Mesothelial cell of epicardium (in vitro differentiated cells): ENCODE measurements at regions not wholly inside any gene's neighbourhood (a gene's known extent, or its start where the extent isn't known, plus 50 kb on each side); places are given as distances from the start of the nearest gene placed in this dataset.
"Not testable (repeated sequence)": the region's sequence is repeated elsewhere in the genome, so short reads cannot be mapped to it uniquely, and the experiment has no call there.

Source experiments
- DNase-seq, 2 experiments: peaks; one replicate each; pipeline ENCODE4 v3.0.0; 2021; ENCODE audit warnings: low spot score in 2 of 2; ENCODE audit not compliant: unreplicated experiment in 2 of 2
- H3K27ac Mint-ChIP-seq: 2 replicates; pipeline ENCODE4 v1.8.0; 2021; ENCODE audit warnings: mixed read lengths
- H3K27me3 Mint-ChIP-seq: 2 replicates; pipeline ENCODE4 v1.8.0; 2021; ENCODE audit warnings: low read depth, mixed read lengths
- H3K36me3 Mint-ChIP-seq: 2 replicates; pipeline ENCODE4 v1.8.0; 2021; ENCODE audit warnings: mixed read lengths
- H3K4me1 Mint-ChIP-seq: 2 replicates; pipeline ENCODE4 v1.8.0; 2021; ENCODE audit warnings: mixed read lengths
- H3K4me3 Mint-ChIP-seq: 2 replicates; pipeline ENCODE4 v1.8.0; 2021; ENCODE audit warnings: mild to moderate bottlenecking, moderate library complexity, mixed read lengths
- H3K9me3 Mint-ChIP-seq: 2 replicates; pipeline ENCODE4 v1.8.0; 2021; ENCODE audit warnings: mixed read lengths
- TF ChIP-seq, protein P1 (sequence below): fragments of 200-600 bp; sonication (generic); IDR thresholded peaks from one replicate; pipeline ENCODE4 v1.5.0; 2021; ENCODE audit warnings: antibody characterized with exemption; ENCODE audit not compliant: unreplicated experiment

GRCh38 chr9:22227986-22228385 is 218.6 kb upstream of the DMRTA1 start:
- H3K9me3 Mint-ChIP-seq, result peaks cover 44% of the 10 kb centered on the region
- TF ChIP-seq, protein P1, sequence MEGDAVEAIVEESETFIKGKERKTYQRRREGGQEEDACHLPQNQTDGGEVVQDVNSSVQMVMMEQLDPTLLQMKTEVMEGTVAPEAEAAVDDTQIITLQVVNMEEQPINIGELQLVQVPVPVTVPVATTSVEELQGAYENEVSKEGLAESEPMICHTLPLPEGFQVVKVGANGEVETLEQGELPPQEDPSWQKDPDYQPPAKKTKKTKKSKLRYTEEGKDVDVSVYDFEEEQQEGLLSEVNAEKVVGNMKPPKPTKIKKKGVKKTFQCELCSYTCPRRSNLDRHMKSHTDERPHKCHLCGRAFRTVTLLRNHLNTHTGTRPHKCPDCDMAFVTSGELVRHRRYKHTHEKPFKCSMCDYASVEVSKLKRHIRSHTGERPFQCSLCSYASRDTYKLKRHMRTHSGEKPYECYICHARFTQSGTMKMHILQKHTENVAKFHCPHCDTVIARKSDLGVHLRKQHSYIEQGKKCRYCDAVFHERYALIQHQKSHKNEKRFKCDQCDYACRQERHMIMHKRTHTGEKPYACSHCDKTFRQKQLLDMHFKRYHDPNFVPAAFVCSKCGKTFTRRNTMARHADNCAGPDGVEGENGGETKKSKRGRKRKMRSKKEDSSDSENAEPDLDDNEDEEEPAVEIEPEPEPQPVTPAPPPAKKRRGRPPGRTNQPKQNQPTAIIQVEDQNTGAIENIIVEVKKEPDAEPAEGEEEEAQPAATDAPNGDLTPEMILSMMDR, result no peak
- peaks cover 2% of the 10 kb centered on the region for H3K4me1 Mint-ChIP-seq
- DNase-seq, result no peak
- no peaks in the 10 kb centered on the region for H3K27me3 Mint-ChIP-seq
- H3K4me3 Mint-ChIP-seq, result no peak overlapping the region
- H3K36me3 Mint-ChIP-seq, result peaks cover 15% of the 10 kb centered on the region
- no peak overlapping the region for H3K27ac Mint-ChIP-seq

- TF ChIP-seq, protein P1, result no peak
- no peaks in the 10 kb centered on the region for H3K27me3 Mint-ChIP-seq
- no peak overlapping the region for H3K4me3 Mint-ChIP-seq
- peaks cover 44% of the 10 kb centered on the region for H3K9me3 Mint-ChIP-seq
- no peak for DNase-seq
- H3K27ac Mint-ChIP-seq, result no peak overlapping the region
- H3K4me1 Mint-ChIP-seq, result peaks cover 2% of the 10 kb centered on the region
- H3K36me3 Mint-ChIP-seq, result peaks cover 20% of the 10 kb centered on the region
These were observed 218.1 kb upstream of the DMRTA1 start for GRCh38 chr9:22228542-22228941.

DNA sequence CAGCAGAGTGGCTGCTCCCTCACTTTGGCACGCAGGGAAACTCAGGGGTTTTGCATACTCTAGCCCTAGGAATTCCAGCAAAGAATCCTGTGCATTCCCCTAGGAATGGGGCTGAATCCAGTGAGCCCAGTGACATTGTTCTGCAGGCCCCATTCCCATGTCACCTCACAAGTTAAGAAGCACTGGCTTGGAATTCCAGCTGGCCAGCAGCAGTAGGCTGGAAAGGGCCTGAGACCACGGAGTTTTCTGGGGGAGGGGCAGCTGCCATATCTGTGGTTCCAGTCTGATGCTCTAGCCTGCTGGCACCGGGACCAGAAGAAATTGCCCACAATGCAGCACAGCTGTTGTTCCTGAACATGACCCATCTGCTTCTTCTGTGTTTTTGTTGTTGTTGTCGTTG is 217.6 kb upstream of the DMRTA1 start:
- Mint-ChIP-seq H3K27ac (no peak overlapping the region), H3K4me1 (peaks cover 2% of the 10 kb centered on the region), H3K9me3 (peaks cover 45% of the 10 kb centered on the region), H3K36me3 (peaks cover 20% of the 10 kb centered on the region), H3K27me3 (no peaks in the 10 kb centered on the region), H3K4me3 (no peak overlapping the region)
- no peak for DNase-seq
- TF ChIP-seq, protein P1, result no peak

- not testable (repeated sequence) for H3K27ac Mint-ChIP-seq, DNase-seq, H3K4me3 Mint-ChIP-seq, H3K4me1 Mint-ChIP-seq, H3K27me3 Mint-ChIP-seq
- peaks cover 45% of the 10 kb centered on the region for H3K9me3 Mint-ChIP-seq
- peaks cover 22% of the 10 kb centered on the region for H3K36me3 Mint-ChIP-seq
These were observed 215.3 kb upstream of the DMRTA1 start for GRCh38 chr9:22231309-22231708.

DNA sequence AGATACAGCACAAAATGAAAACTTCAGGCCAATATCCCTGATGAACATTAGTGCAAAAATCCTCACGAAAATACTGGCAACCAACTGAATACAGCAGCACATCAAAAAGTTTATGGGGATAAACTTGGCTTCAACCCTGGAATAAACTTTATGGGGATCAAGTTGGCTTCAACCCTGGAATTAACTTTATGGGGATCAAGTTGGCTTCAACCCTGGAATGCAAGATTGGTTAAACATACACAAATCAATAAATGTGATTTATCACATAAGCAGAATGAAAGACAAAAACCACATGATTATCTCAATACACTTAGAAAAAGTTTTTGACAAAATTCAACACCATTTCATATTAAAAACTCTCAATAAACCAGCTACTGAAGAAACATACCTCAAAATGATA is 213.7 kb upstream of the DMRTA1 start:
- peaks cover 22% of the 10 kb centered on the region for H3K36me3 Mint-ChIP-seq
- no peak overlapping the region for H3K4me3 Mint-ChIP-seq
- H3K27me3 Mint-ChIP-seq, result no peaks in the 10 kb centered on the region
- TF ChIP-seq, protein P1, result no peak
- H3K9me3 Mint-ChIP-seq, result peaks cover 45% of the 10 kb centered on the region
- DNase-seq, result no peak
- no peak overlapping the region for H3K27ac Mint-ChIP-seq
- peaks cover 17% of the 10 kb centered on the region for H3K4me1 Mint-ChIP-seq

DNA sequence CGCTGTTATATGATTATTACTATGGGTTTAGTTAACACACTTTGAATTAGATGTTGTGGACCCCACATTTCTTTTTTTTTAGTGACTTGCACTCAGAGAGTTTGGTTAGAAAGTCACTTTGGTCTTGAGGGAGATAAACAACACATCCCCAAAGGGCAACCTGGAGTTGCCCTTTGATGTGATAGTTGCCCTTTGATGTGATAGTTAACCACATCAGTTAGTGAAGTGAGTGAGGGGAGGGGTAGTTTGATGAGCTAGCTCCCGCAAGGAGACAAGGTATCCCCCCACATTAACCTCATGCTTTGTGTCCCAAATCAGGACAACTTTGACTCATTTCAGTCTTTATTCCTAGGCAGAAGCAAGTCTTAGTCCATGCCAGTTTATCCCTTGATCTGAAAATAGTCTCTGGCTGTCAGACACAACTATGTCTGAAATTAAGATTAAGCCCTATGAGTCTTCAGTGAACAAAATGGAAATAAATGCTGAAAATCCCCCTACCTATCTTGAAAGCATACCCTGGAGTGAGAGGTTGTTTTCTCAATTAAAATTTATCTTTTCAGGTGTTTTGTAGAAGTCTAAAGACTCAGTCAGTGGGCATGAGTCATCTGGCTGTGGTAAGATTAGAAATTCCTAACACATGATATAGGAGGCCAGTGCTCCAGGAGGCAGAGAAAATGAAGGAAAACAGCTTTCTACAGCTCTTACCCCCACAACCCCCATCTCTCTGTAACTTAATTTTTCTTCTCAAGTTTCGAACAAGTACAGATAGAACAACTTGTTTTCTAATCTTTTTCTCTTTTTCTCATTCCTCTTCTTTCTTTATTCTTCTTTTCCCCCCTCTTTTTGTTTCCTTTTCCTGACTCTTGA is 208.9 kb upstream of the DMRTA1 start:
- TF ChIP-seq, protein P1, result no peak
- Mint-ChIP-seq H3K36me3 (peaks cover 8% of the 10 kb centered on the region), H3K4me3 (peak overlapping the region; percentile 35), H3K9me3 (peaks cover 20% of the 10 kb centered on the region), H3K4me1 (peaks cover 44% of the 10 kb centered on the region), H3K27ac (peak overlapping the region; percentile 93), H3K27me3 (no peaks in the 10 kb centered on the region)
- DNase-seq, result no peak
